Fibroblast of pulmonary artery (primary cell): ENCODE measurements at regions not wholly inside any gene's neighbourhood (a gene's known extent, or its start where the extent isn't known, plus 50 kb on each side); places are given as distances from the start of the nearest gene placed in this dataset.
"Not testable (repeated sequence)": the region's sequence is repeated elsewhere in the genome, so short reads cannot be mapped to it uniquely, and the experiment has no call there.

Source experiments
- DNase-seq: peaks from one replicate; pipeline ENCODE4 v3.0.0-alpha.2; 2010; ENCODE audit warnings: low read depth
- H3K4me3 ChIP-seq: replicated peaks from 2 replicates; pipeline ENCODE4 v1.5.1; 2011; ENCODE audit warnings: low read depth, mild to moderate bottlenecking, control low read depth, low read length, moderate library complexity
- TF ChIP-seq, protein P1 (sequence below): IDR thresholded peaks from 2 replicates; pipeline ENCODE4 v1.5.1; 2011; ENCODE audit warnings: mild to moderate bottlenecking, control low read depth, low read length, inconsistent platforms; ENCODE audit errors: missing control alignments

DNA sequence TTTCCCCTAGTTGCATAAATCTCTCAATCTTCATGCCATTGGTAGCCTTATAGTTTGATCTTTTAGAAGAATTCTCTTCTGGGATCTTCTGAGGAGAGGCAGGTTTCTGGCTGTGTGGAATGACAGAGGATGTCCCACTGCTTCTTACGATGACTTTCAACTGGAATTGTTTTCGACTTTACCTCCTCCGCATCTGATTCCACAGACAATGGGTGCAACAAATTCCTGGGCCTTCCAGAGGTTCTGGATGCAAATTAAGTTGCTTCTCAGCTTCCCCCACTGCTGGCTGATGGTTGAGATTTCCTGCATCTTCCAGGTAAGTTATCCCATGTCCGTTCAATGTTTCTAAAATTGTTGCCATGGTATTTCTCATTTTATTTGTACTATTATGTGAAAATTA, 142.3 kb upstream of the TSC22D1 start:
- TF ChIP-seq, protein P1, sequence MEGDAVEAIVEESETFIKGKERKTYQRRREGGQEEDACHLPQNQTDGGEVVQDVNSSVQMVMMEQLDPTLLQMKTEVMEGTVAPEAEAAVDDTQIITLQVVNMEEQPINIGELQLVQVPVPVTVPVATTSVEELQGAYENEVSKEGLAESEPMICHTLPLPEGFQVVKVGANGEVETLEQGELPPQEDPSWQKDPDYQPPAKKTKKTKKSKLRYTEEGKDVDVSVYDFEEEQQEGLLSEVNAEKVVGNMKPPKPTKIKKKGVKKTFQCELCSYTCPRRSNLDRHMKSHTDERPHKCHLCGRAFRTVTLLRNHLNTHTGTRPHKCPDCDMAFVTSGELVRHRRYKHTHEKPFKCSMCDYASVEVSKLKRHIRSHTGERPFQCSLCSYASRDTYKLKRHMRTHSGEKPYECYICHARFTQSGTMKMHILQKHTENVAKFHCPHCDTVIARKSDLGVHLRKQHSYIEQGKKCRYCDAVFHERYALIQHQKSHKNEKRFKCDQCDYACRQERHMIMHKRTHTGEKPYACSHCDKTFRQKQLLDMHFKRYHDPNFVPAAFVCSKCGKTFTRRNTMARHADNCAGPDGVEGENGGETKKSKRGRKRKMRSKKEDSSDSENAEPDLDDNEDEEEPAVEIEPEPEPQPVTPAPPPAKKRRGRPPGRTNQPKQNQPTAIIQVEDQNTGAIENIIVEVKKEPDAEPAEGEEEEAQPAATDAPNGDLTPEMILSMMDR = no peak
- DNase-seq = no peak
- no peak overlapping the region for H3K4me3 ChIP-seq

DNA sequence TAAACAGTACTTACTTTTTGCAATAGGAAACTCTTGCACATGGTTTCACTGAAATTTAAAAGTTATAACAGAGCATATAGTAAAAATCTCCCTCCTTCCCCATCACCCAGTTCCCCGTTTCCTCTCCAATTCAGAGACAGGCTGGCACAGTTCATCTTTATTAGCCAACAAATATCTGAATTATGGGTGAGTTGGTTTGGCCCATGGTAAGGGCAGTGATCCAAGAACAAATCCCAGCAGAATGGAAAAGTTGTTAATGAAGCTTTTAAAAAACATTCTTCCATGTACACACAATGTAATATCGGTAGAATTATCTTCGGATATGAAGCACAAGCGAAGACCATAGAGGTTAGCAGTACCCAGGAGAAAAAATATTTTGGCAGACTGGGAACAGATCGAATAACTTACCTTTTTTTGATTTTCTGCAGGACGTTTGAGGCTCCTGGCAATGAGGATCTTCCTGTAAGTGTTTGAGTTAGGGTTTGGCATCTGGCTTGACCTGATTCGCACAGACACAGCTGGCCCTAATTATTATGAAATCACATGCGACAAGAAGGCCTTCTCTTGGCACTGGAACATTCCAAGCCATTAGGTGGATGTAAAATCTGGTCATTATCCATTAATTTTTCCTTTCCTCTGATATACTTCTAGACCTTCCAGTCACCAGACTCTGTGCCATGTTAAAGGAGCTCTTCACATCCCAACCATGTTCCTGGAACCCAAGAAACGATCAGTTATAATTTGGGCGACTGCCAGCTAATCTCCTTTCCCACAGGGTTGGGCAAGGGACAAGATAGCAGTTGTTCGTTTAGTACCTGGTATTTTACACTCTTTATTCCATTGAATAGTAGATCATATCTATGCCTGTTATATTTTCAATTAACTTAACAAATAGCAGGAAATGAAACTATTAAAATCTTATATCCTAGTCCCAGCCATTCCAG, 139.4 kb upstream of the TSC22D1 start:
- H3K4me3 ChIP-seq = no peak overlapping the region
- TF ChIP-seq, protein P1 = no peak
- no peak for DNase-seq

DNA sequence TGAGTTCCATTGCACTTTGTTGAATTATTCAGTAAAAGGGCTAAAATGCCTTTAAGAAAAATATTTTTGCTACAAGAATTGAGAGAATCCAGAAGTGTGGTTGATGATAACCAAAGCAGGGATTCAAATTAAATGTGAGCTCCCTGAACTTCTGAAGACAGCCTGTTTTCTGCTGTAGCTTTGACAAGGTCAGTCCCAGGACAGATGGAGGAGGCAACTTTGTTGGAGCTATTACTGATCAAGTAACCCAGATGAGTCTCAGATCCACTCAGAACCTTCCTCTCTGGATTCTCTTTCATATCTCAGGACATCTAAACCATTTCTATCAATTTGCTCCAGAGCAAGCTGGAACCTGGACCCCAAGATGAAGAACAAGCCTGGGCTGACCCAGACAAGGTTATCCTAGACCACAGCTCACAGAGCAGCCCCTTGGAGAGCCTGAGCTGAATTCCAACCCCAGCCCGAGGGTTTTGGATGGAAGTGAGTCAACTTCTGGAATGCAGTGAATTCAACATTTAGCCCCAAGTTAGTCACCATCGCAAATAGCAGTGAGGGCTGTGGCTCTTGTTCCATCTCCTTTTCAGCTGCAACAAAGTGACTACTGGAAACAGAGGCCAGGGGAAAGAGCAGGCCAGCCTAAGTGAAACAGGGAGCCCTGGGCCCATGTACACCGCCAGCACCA, 137.8 kb upstream of the TSC22D1 start:
- H3K4me3 ChIP-seq = no peak overlapping the region
- DNase-seq = peak; percentile 92
- TF ChIP-seq, protein P1 = no peak

DNA sequence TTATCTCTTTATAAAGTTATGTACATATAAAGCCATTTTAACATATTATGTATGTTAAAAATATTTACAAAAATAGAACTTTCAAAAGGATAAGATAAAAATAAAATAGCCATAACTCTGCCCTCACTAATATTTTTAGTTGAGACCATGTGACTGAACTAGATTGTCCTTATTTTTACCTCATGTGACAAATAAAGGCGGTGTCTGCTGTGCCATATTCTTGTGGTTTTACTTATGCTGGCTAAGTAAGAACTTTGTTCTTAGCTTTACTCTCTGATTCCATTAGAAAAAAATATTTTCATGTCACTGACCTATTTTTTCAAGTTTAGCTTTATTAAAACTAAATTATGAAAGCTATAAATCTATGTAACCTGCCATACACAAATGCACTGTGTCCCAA, 135.6 kb upstream of the TSC22D1 start:
- no peak for DNase-seq
- TF ChIP-seq, protein P1 = no peak
- no peak overlapping the region for H3K4me3 ChIP-seq

DNA sequence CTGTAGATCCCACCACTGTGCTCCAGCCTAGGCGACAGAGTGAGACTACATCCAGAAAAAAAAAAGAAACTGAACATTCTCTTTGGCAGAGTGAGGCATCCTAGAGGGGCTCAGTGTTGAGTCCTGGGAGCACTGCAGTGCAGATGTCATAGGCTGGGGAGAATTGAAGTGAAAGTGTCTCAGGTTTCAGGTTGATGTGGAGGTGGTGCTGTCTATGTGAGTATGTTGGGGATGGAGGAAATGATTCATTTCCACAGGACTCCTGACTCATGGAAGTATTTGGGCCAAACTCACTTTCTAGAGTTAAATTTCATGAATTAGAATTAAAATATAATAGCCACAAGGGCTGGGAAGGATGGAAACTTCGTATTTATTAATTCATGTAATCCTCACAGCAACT, 134.4 kb upstream of the TSC22D1 start:
- peak; percentile 93 for DNase-seq
- TF ChIP-seq, protein P1 = no peak
- H3K4me3 ChIP-seq = no peak overlapping the region

DNA sequence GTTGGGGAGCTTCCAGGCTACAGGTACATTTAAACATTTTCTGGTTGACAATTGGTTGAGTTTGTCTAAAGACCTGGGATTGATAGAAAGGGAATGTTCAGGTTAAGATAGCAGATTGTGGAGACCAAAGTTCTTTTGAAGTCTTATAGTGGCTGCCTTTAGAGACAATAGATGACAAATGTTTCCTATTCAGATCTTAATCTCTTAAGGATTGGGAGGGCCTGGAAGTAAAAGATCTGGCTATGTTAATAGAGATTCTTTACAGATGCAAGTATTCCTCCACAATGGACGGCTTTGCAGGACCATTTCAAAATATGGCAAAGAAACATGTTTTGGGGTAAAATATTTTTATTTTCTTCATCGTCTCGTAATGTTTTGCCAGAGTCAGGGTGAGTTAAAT, 128.7 kb upstream of the TSC22D1 start:
- not testable (repeated sequence) for DNase-seq, H3K4me3 ChIP-seq

DNA sequence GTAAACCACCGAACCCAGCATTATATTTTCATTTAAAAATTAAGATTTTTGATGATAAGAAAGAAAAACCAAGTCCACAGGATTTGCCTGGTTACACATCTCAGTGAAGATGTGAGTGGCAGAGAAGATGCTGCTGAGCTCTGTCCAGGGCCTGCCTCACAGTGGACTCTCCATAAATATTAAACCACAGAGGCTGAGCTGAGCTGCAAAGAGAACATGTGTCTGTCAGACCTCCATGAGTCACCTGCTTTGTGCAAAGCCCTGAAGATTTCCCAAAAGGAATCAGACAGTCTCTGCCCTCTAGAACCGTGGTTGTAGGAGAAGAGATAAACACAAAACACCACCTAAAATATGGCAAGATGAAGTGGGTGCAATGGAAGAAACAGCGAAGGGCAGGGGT, 127.2 kb upstream of the TSC22D1 start:
- TF ChIP-seq, protein P1 = no peak
- H3K4me3 ChIP-seq = no peak overlapping the region
- DNase-seq = peak; percentile 29
